Amniotic epithelial cell (primary cell): ENCODE measurements at regions not wholly inside any gene's neighbourhood (a gene's known extent, or its start where the extent isn't known, plus 50 kb on each side); places are given as distances from the start of the nearest gene placed in this dataset.

Source experiments
- DNase-seq: peaks from one replicate; pipeline ENCODE4 v3.0.0-alpha.2; 2010; ENCODE audit warnings: low read depth

DNA sequence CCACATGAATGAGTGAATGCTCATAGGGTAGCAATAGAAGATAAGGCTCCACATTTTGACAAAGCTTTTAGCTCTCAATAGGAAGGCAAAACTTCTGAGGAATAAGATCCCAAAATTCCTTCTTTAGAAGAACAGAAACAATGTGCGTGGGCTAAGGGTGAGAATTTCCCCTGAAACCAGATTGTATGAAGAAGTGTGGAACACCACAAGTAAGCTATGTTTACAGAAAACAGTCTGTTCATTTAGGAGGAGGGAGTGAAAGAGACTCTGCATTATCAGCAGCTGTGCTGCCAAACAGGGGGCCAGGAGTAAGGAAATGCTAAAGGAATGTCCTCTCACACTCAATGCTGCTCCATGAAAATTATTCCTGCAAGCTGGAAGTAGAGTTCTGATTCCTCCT, 851.6 kb downstream of the CENPC start:
- DNase-seq, result peak; percentile 30

DNA sequence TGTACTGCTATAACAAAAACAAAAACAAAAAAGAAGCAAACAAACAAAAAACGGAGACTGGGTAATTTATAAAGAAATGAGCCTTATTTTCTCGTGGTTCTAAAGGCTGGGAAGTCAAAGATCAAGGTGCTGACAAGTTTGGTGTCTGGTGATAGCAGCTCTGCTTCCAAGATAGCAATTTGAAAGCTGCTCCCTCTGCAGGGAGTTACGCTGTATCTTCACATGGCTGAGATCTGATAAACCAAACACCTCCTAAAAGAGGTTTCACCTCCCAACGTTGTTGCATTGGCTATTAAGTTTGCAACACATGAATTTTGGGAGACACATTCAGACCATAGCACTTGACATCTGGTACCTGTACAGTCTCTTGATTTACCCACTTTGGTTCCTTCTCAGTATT, 854.2 kb downstream of the CENPC start:
- DNase-seq, result peak; percentile 6

DNA sequence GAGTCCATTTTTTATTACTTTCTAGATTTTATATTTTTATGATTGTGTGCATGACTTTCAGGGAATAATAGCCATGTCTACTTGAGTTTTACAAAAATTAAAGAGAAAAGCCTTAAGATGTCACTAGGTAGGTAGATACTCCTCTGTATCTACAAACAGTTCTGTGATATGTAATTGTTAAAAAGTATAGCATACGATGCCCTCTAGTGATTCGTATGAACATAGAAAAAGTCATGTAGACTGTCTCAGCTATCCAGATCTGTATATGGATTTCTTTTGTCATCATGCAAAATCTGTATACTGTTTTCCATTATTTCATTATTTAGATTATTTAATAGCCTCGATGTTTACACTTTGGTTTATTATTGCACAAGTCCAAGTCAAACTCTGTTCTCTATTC, 856.6 kb downstream of the CENPC start:
- DNase-seq, result peak; percentile 51

DNA sequence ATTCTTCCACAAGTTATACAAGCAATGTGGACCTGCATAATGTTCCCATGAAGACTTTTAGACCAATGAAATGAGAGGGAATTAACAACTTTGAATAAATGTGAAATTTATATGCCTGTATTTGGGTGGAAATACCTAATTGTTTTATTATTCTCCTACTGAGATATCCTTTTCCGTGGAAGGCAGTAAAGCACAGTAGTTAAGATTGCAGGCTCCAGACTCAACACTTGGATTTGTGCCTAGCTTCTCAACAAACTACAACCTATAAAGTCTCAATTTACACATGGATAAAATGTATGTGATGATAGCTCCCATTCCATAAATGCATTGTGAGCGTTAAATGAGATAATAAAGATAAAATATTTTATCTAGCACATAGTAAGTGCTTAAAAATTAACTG, 857.8 kb downstream of the CENPC start:
- DNase-seq, result no peak

DNA sequence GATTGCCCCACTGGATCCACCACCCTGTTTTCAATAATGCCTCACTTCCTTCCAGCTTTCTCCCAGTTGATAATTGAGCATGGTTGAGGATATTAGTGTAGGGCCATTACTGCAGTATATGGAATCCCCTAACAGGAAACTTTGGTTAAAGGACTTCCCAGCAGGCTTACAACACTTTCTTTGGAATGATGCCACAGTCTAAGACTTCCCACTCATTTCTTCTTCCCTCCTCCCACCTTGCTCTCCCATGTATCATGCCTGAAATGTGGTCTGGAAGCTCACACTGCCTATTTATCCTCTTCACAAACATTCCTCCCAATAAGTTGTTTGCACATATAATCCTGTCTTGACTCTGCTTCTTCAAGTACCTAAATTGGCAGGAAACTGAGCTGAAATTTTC, 863.3 kb downstream of the CENPC start:
- peak; percentile 92 for DNase-seq

DNA sequence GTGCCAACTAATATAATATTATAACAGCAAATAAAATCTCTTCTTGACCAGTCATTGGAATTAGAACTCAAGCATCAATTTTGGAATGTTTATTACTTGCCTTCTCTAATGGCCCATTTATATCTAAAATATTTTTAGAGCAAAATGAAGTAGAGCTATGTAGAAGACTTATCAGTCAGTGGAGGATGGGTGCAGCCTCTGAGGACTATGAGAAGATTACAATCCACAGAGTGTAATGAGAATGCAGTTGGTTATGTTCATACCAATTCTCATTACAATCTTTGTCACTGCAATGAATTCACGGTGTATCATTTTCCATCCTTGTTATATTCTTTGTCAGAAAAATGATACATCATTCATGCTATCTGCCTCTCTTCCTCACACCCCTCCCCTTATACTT, 878.1 kb downstream of the CENPC start:
- DNase-seq, result no peak

DNA sequence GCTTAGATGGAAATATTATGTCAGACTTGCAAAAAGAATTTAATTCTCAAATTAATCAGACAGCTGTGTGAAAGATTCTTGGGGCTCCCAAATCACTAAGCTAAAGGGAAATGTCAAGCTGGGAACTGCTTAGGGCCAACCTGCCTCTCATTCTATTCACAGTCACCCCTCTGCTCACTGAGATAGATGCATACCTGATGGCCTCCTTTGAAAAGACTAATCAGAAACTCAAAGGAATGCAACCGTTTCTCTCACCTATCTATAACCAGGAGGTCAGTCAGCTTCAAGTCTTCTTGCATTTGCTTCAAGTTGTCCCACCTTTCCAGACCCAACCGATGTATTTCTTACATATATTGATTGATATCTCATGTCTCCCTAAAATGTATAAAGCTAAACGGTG, 882.7 kb downstream of the CENPC start:
- DNase-seq, result no peak

DNA sequence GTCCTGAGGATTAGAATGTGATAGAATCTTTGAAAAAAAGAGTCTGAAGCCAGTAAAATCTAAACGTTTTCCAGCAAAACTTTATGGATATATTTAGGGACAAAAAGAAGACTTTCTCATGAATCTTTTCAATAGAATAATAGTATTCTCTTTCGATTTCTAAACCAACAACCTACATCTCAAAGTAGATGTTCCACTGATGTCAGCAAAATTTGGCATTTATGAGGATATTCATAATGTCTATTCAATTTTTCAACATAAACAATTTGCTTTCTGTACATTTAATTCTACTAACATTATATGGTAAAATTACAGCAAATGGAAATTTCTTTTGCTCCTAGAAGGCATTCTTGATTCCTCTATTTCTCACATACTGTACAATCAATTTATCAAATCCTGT, 886.5 kb downstream of the CENPC start:
- no peak for DNase-seq

DNA sequence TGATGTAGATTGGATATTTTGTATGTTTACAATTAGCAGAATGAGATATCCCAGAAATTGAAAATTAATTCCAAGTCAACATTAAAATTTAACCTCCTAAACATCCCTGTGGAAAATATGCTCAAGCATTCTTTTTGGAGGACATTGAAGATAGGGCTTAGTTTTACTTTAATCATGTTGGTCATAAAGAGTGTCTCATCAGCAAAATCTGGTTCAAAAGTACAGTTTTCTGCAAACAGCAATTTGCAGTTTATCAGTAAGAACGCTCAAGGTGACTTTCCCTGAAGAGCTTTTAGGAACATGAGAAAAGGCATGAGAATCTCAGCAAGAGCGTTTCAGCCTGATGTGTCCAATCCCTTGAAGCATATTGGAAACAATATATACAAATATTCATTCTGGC, 889.8 kb downstream of the CENPC start:
- DNase-seq, result no peak

DNA sequence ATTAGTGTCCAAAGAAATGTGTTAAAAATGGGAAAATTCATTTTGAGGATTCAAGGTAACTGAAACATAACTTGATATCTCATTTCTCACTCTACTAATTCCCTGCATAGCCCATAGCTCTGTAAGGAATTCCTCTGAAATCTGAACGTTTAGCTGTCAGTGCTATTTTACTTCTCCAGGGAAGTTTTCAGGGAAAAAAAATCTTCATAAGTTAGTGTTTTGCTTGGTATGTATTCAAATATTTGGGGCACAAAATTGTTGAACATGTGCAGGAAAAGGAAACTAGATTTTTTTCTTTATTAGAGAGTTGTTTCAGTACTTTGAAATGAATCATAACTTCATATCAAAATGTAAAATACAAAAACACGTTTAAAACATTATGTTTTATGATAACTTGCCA, 891.4 kb downstream of the CENPC start:
- no peak for DNase-seq

DNA sequence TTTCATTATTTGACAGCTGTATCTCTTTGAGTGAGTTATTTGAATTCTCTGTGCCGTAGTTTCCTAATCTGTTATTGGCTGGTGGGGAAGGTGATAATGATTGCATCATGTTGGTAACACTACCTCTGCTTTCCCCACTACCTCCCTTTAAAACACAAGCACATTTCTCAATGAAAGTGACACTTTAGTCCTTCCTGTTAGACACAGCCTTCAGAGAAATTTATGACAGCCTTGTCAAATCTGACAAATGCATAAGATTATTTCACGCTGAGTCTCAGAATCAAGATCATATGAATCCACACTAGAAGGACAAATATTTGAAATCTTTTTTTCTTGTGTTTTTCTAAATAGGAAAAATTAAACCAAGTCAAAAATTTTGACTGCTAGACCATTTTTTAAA, 896.1 kb downstream of the CENPC start:
- no peak for DNase-seq

DNA sequence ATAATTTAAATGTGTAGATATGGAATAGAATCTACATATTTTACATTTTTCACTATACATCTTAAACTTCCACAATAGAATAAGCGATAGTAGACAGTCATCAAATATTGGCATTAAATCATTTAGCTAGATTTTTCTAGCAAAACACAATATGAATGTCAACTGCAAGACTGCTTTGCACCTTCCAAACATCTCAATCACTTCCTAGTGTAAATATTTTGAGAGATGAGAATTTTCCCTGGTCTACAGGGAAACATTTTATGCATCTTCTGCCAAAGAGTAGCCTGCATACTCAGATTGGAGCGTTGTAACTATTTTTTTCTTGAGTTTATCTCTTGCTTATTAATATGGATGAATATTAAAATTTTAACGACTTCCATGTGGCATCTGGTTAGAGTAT, 897.4 kb downstream of the CENPC start:
- DNase-seq, result no peak

DNA sequence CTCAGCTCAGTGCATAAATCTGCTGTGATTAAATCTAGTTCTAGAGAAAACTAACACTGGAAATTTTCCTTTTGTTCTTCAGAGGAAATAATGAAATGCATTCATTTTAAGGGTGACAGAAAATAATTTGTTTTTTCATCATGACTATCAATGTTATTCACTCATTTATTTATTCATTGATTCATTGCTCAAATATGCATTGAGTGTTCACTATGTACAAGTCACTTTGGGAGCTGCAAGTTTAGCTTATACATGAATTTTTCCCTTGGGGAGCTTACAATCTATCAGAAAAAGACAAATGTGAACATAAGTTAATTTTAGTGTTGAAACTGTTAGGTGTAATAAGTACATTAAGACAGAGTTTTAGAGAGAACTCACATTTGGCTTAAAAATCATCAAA, 897.8 kb downstream of the CENPC start:
- no peak for DNase-seq

DNA sequence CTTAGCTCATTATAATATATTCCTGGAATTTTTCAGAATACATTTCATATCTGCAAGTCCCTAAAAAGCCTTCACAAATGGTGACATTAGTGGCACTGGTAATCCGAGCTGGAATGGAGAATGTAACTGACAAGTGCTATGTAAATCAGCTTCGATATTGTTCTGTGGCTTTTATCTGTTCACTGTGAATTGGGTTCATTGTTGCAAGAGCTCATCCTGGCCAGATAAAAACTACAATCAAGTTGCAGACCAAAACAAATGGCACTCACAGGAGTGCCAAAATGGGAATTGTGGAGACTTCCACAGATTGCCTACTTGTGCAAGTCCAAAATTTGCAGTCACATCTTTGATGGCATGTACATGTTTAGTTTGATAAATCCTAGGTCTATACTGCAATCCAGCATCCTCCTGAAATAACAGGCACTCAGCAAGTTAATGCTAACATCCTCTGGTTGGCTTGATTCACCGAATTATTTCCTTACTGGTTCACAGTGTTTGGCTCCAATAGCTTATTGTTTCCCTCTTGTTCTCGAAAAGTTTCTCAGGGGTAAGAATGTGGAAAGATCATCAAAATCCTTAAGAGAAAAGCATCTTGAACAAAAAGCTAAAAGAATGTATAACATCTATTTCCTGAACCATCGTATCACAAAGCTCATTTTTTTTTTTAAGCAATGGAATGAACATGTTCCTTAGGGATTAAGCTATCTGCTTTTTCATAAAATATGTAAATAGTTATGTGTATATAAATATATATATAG, 904.9 kb downstream of the CENPC start:
- DNase-seq, result no peak

DNA sequence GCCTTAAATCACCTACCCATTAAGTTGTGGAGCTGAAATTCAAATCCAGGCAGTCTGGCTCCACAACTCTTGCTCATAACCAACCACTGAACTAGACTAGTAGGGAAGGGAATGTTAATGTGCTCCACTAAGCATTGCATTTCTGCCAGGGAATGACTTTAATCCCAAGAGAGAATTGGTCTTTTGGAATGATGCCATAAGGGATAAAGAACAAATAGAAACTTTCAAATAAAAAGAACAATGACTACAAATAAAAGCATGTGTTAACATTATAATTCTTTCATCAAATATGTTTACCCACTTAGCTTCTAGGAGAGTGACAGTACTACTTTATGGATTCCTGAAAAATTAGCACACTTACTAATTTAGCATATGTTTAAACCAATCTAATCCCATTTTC, 905.9 kb downstream of the CENPC start:
- no peak for DNase-seq

DNA sequence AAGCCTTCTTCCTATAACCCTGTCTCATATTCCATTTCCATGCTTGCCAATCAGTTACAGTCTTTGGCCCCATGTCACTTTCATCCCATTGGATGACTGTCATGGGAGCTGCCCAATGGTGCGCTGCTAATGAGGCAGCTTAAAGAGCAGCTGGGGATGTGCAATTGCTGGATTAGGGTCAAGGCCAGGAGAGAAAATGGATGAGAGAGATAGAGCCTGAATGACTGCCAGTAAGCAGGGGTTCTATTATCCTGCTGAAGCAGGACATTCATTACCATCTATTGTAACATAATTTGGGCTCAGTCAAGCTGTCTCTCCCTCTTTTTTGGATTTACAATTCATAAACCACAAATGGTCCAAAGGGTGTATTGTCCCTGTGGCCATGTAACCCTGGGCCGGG, 909.0 kb downstream of the CENPC start:
- no peak for DNase-seq

DNA sequence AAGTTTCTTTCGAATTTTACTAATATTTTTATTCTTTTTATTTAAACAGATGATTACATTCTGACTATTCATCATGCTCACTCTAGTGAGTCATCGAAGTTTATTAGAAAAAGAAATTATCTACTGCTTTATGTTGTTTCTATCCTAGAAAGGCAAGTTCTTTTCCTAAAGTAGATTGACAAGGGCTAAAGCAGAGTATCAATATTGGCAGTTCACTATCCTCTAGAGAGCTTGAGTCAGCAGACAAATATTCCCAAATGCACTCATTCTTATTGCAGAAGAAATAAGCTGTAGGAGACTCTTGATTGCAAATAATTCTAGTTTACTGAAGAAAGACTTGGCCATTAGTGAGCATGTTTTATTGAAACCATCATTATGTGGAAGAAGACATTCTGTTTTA, 911.8 kb downstream of the CENPC start:
- DNase-seq, result no peak

DNA sequence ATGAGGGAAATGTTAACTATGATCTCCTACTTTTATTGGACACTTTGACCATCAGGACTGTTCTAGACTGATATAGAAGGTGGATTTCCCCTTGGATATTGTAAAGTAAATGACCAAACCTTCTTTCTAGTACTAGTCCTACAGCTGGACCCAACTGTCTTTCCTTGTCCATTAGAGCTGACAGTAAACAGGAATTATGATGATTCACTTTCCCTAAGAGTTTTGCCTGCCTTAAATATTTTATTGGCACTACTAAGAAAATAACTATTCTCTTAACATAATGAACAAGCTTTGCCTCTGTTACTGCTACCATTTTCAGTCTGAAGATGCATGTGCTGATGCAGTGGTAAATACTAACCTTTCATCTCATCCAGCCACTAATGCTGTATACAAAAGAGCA, 915.4 kb downstream of the CENPC start:
- DNase-seq, result no peak

DNA sequence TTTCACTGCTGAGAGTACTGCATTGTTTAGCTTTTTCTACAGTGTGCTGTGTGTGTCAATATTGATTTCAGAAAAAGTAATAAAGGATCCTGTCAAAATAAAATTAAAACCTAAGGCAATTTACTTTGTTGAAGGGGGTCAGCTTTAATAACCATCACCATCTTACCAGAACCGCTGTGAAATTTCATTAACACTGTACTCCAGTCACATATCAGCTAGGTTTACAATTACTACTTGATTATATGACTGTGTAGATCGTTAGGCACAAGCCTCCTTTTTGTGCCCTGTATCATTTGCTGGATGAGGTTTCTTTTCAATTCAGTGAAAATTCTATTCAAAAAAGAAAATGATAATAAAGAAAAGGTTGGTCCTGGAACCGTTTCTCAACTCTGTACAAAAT, 917.2 kb downstream of the CENPC start:
- DNase-seq, result no peak

DNA sequence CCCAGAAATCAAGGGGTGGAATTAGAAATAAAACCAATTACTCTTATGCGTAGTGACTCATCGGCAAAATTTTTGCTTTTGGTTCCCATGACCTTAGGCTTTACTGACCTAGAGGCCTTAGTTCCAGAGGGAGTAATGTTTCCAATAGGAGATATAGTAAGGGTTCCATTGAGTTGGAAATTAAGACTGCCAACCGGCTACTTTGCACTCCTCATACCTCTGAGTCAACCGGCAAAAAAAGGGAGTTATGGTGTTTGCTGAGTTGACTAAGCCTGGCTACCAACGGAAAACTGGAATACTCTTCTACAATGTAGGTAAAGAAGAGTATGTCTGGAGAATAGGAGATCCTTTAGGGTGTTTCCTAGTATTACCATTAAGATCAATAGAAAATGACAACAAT, 919.8 kb downstream of the CENPC start:
- DNase-seq, result no peak

DNA sequence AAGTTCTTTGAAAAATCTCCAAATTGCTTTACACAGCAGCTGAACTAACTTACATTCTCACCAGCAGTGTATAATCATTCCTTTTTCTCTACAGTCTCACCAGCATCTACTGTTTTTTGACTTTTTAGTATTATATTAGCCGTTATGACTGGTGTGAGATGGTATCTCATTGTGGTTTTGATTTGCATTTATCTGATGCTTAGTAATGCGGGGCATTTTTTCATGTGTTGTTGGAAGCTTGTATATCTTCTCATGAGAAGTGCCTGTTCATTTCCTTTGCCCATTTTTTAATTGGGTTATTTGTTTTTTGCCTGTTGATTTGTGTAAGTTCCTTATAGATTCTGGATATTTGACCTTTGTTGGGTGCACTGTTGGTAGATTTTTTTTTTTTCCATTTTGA, 931.7 kb downstream of the CENPC start:
- DNase-seq, result peak; percentile 6

DNA sequence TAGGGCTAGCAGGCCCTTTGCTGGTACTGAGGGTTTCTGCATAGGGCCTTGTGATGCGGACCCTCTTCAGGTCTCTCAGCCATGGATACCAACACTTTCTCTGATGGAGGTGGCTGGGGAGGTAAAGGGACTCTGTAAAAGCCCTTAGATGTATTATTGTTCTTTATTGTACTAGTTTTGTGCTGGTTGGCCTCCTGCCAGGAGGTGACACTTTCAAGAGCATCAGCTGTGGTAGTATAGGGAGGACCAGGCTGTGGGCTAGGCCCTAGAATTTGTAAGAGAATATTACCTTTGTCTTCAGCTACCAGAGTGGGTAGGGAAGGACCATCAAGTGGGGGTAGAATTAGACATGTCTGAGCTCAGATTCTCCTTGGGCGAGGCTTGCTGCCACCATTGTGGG, 936.3 kb downstream of the CENPC start:
- DNase-seq, result no peak

DNA sequence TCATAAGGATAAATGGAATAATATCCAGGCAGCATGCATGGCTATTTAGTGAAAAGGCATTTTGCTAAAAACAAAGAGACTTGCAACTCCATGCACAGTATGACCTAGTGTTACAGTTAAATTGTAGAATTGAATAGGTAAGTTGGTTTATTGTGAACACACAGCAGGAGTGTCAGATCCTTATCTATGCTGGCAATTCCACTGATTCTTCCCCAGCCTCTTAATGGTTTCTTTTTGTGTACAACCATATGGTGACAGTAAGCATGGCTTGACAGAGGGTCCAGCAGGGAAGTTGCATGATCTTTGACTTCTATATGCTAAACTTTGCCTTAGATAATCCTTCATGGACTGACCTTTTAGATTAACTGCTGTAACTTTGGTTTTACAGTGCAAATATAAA, 936.6 kb upstream of the EPHA5 start:
- DNase-seq, result no peak

DNA sequence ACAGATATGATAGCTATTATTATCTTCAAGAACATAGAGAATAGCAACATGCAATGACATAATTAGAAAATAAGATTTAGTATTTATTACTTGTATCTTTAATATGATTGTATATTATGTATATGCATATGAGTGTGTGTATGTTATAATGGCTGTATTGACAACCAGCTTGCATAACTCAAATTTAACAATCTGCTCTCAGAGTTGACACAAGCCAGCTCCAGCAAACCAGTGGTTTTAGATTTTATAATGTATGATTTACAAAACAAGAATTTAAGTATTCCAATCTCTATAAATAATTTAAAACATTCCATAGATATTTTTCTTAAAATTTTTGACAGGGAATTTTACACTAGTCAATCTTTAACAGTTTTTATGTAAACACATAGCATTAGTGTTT, 935.9 kb upstream of the EPHA5 start:
- DNase-seq, result no peak

DNA sequence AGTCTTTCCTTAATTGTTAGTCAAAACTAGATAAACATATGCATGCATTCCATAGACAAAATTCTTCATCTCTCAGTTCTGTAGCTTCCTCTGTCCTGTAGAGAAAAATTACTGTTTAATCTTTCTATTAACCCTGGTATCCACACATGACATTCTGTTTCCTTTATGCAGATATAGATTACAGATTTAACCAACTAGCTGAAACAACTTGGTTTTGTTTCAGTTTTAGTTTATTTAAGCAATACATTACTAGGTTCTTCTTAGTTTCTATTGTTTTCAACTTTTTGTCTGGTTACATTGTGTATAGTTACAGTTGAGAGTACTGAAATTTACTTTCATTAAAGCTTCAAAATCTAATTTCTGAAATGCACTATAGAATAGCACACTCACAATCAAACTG, 933.9 kb upstream of the EPHA5 start:
- DNase-seq, result no peak
